Neural progenitor cell (in vitro differentiated cells): ENCODE measurements at regions not wholly inside any gene's neighbourhood (a gene's known extent, or its start where the extent isn't known, plus 50 kb on each side); places are given as distances from the start of the nearest gene placed in this dataset.

Experiments
- EZH2 ChIP-seq: fragments of 200-600 bp; sonication (generic); IDR thresholded peaks from 2 replicates; pipeline ENCODE4 v1.6.1; 2017; ENCODE audit warnings: antibody characterized with exemption, mild to moderate bottlenecking, moderate library complexity
- EZH2phosphoT487 ChIP-seq: fragments of 200-600 bp; sonication (generic); IDR thresholded peaks from 2 replicates; pipeline ENCODE4 v1.6.1; 2017; ENCODE audit warnings: antibody characterized with exemption
- TF ChIP-seq, protein P1 (sequence below): fragments of 200-600 bp; sonication (generic); IDR thresholded peaks from 2 replicates; pipeline ENCODE4 v1.5.1; 2017; ENCODE audit warnings: antibody characterized with exemption, mild to moderate bottlenecking

DNA sequence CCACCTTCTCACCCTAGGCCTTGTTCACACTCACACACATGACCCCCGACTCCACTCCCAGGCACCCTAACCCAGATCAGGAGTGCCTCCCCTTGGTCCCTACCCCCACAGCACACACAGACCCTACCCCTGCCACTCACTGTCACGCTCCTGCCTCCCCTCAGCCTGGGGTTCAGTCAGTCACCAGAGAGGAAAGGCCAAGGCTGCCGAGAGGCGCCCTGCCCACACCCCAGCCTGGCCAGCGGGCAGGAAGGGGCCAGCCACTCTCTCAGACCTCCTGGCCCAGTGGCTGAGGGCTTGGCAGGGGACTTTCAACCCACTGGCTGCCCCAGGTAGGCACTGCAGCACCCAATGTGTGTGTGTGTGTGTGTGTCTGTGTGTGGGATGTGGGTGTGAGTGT lies 122.4 kb upstream of the MVB12B start:
- TF ChIP-seq, protein P1, sequence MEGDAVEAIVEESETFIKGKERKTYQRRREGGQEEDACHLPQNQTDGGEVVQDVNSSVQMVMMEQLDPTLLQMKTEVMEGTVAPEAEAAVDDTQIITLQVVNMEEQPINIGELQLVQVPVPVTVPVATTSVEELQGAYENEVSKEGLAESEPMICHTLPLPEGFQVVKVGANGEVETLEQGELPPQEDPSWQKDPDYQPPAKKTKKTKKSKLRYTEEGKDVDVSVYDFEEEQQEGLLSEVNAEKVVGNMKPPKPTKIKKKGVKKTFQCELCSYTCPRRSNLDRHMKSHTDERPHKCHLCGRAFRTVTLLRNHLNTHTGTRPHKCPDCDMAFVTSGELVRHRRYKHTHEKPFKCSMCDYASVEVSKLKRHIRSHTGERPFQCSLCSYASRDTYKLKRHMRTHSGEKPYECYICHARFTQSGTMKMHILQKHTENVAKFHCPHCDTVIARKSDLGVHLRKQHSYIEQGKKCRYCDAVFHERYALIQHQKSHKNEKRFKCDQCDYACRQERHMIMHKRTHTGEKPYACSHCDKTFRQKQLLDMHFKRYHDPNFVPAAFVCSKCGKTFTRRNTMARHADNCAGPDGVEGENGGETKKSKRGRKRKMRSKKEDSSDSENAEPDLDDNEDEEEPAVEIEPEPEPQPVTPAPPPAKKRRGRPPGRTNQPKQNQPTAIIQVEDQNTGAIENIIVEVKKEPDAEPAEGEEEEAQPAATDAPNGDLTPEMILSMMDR, result no peak
- TF ChIP-seq EZH2, result no peak
- TF ChIP-seq EZH2phosphoT487, result no peak
